Gastroesophageal sphincter (tissue), 4 donors: ENCODE measurements at regions not wholly inside any gene's neighbourhood (a gene's known extent, or its start where the extent isn't known, plus 50 kb on each side); places are given as distances from the start of the nearest gene placed in this dataset.

Experiments
- ATAC-seq: fragments of 150-250 bp; one replicate; pipeline ENCODE4 v1.9.1; 2016; ENCODE audit warnings: mild to moderate bottlenecking, moderate library complexity
- H3K27ac ChIP-seq, 4 donors: fragments of 200-600 bp; sonication (generic) in 3 of 4; 1 replicate in 3 of 4; 2 replicates in 1 of 4; pipeline ENCODE4 v1.5.1; 2016 to 2019
- H3K27me3 ChIP-seq: fragments of 200-600 bp; sonication (generic); one replicate; pipeline ENCODE4 v1.5.1; 2019
- H3K36me3 ChIP-seq, 2 donors: fragments of 200-600 bp; sonication (generic); one replicate each; pipeline ENCODE4 v1.5.1; 2019; ENCODE audit warnings: control low read depth in 1 of 2
- H3K4me1 ChIP-seq, 3 donors: fragments of 200-600 bp; sonication (generic); 1 replicate in 2 of 3; 2 replicates in 1 of 3; pipeline ENCODE4 v1.5.1; 2016 to 2019; ENCODE audit warnings: control low read depth in 2 of 3
- H3K4me3 ChIP-seq, 2 donors: fragments of 200-600 bp; sonication (generic); one replicate each; pipeline ENCODE4 v1.5.1; 2019; ENCODE audit warnings: mild to moderate bottlenecking in 1 of 2, moderate library complexity in 1 of 2
- H3K9me3 ChIP-seq, 3 donors: fragments of 200-600 bp; sonication (generic); one replicate each; pipeline ENCODE4 v1.5.1; 2017 to 2019; ENCODE audit warnings: control low read depth in 2 of 3
- EP300 ChIP-seq: sonication (generic); formaldehyde crosslinking; IDR thresholded peaks from one replicate; pipeline ENCODE4 v1.6.1; 2017; ENCODE audit warnings: antibody characterized with exemption, mild to moderate bottlenecking
- POLR2A ChIP-seq, 2 donors: fragments of 450-650 bp; IDR thresholded peaks; one replicate each; pipeline ENCODE4 v1.6.1; 2017; ENCODE audit warnings: antibody characterized with exemption in 2 of 2, mild to moderate bottlenecking in 2 of 2, moderate library complexity in 1 of 2
- POLR2AphosphoS5 ChIP-seq: sonication (generic); formaldehyde crosslinking; IDR thresholded peaks from one replicate; pipeline ENCODE4 v1.6.1; 2017; ENCODE audit warnings: antibody characterized with exemption
- WGBS, 2 donors: methylation state at CpG; one replicate each; pipeline ENCODE4 v1.1.5; 2018; ENCODE audit warnings: low coverage in 1 of 2; 5-methylcytosine and 5-hydroxymethylcytosine counted together
- TF ChIP-seq, protein P1 (sequence below), 4 experiments: fragments of 200-600 bp in 2 of 4; fragments of 450-650 bp in 2 of 4; sonication (generic) in 1 of 4; IDR thresholded peaks; one replicate each; pipeline ENCODE4 v1.5.1; 2017 to 2019; ENCODE audit warnings: antibody characterized with exemption in 4 of 4, mild to moderate bottlenecking in 2 of 4, moderate library complexity in 2 of 4

GRCh38 chr11:57082125-57082524 lies 93.4 kb downstream of the OR5AK2 start:
- WGBS, 2 donors = 86 to 100% methylated on average over 1 of the region's 1 CpG
- Histone ChIP-seq H3K27me3 (peaks cover 6% of the 10 kb centered on the region), H3K4me3 (no peak overlapping the region), H3K4me1 (no peaks in the 10 kb centered on the region), H3K9me3 (no peaks in the 10 kb centered on the region), H3K36me3 (no peaks in the 10 kb centered on the region), H3K27ac (no peak overlapping the region)
- ATAC-seq = no peak
- TF ChIP-seq POLR2AphosphoS5 = no peak
- no peak for TF ChIP-seq EP300
- no peak for TF ChIP-seq POLR2A (IDR thresholded peaks at IDR 0.05)
- TF ChIP-seq, protein P1, sequence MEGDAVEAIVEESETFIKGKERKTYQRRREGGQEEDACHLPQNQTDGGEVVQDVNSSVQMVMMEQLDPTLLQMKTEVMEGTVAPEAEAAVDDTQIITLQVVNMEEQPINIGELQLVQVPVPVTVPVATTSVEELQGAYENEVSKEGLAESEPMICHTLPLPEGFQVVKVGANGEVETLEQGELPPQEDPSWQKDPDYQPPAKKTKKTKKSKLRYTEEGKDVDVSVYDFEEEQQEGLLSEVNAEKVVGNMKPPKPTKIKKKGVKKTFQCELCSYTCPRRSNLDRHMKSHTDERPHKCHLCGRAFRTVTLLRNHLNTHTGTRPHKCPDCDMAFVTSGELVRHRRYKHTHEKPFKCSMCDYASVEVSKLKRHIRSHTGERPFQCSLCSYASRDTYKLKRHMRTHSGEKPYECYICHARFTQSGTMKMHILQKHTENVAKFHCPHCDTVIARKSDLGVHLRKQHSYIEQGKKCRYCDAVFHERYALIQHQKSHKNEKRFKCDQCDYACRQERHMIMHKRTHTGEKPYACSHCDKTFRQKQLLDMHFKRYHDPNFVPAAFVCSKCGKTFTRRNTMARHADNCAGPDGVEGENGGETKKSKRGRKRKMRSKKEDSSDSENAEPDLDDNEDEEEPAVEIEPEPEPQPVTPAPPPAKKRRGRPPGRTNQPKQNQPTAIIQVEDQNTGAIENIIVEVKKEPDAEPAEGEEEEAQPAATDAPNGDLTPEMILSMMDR (IDR thresholded peaks at IDR 0.05) = no peak

DNA sequence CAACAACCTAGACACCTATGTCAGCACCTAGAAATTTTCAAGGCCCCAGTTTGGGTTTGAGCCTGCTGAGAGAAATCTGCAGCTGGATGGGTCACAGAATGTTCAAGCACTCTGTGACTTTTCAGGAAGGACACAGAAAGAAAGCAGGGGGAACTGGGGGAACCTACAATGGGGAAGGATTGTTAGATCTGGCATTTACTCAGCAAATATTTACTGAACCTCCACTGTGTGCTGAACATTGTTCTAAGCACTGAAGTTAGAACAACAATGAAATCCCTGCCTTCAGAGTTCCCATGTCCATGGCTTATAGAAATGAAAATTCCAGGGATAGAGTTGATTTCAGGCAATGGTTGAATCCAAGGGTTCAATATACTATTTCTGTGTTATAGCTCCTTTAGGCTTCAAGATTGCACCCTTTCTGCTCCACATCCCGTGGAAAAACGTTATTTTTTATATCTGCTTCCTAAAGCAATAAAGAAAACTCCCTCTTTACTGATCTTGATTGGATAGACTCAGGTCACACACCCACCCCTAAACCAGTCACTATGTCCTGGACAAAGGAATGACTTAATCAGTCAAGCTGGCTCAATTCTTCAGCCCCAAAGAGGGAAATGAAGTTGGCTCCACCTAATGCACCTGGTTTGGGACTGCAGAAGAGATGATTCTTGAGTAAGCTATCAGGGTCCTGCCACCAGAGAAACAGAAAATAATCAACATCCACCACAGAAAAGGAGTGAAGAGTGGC lies 95.1 kb downstream of the OR5AK2 start:
- ATAC-seq = no peak
- WGBS, 2 donors = 83 to 88% methylated on average over 2 of the region's 2 CpGs
- TF ChIP-seq POLR2AphosphoS5 = no peak
- TF ChIP-seq, protein P1 (IDR thresholded peaks at IDR 0.05) = no peak
- no peak for TF ChIP-seq POLR2A (IDR thresholded peaks at IDR 0.05)
- TF ChIP-seq EP300 = no peak
- no peaks in the 10 kb centered on the region for H3K4me1 ChIP-seq
- peaks cover 6% of the 10 kb centered on the region for H3K27me3 ChIP-seq
- no peaks in the 10 kb centered on the region for H3K9me3 ChIP-seq
- H3K4me3 ChIP-seq = no peak overlapping the region
- H3K36me3 ChIP-seq = no peaks in the 10 kb centered on the region
- H3K27ac ChIP-seq = no peak overlapping the region

DNA sequence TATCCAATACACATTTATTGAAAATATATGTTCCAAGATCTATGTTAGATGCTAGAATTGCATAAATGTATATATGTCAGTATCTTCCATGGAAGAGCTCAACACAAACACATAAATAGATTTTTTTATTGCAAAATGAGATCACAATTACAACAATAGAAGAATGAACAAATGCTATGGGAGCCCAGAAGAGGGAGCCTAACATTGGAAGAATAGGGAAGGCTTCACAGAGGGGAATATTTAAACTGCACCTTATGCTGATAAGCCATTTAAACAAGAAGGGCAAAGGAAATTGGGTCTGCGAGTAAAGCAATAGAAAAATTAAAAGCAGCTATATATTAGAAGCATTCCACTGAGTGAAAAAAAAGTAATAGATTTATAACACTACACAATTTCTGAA lies 96.1 kb upstream of the LRRC55 start:
- H3K4me3 ChIP-seq = no peak overlapping the region
- H3K36me3 ChIP-seq = no peaks in the 10 kb centered on the region
- TF ChIP-seq, protein P1 (IDR thresholded peaks at IDR 0.05) = no peak
- TF ChIP-seq POLR2A (IDR thresholded peaks at IDR 0.05) (no peak), EP300 (no peak), POLR2AphosphoS5 (no peak)
- no peaks in the 10 kb centered on the region for H3K9me3 ChIP-seq
- ATAC-seq = no peak
- peaks cover 6% of the 10 kb centered on the region for H3K27me3 ChIP-seq
- 36 to 38% methylated on average over 1 of the region's 1 CpG for WGBS, 2 donors
- no peak overlapping the region for H3K27ac ChIP-seq
- no peaks in the 10 kb centered on the region for H3K4me1 ChIP-seq

DNA sequence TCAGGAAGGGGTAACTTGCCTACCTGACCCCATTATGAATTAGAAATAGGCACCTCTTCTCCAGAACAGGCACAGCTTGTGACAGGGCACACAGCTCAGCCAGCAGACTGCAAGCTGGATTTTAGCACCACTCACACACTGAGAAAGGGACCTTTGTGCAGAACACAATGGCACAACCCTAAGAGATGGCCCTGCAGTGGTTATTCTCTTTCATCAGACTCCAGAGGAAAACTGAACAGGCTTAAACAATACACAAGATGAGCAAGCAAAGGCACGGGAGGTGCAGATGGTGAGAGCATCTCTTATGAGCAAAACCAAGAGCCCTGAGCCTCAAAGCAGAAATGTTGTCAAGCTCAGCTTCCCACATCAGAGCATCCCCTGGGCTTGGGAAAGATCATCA lies 93.8 kb upstream of the LRRC55 start:
- WGBS, 2 donors = 20 to 40% methylated on average over 1 of the region's 1 CpG
- H3K9me3 ChIP-seq = no peaks in the 10 kb centered on the region
- TF ChIP-seq POLR2AphosphoS5 (no peak), POLR2A (IDR thresholded peaks at IDR 0.05) (no peak), EP300 (no peak)
- TF ChIP-seq, protein P1 (IDR thresholded peaks at IDR 0.05) = no peak
- peaks cover 13% of the 10 kb centered on the region for H3K27me3 ChIP-seq
- no peak overlapping the region for H3K27ac ChIP-seq
- H3K4me3 ChIP-seq = no peak overlapping the region
- H3K36me3 ChIP-seq = no peaks in the 10 kb centered on the region
- no peaks in the 10 kb centered on the region for H3K4me1 ChIP-seq
- ATAC-seq = no peak

- H3K4me3 ChIP-seq = no peak overlapping the region
- TF ChIP-seq POLR2AphosphoS5 (no peak), EP300 (no peak), POLR2A (IDR thresholded peaks at IDR 0.05) (no peak)
- TF ChIP-seq, protein P1 (IDR thresholded peaks at IDR 0.05) = no peak
These were observed 89.6 kb upstream of the LRRC55 start for GRCh38 chr11:57092028-57092698.

More at GRCh38 chr11:57092028-57092698, 89.6 kb upstream of the LRRC55 start:
- H3K27me3 ChIP-seq = peaks cover 7% of the 10 kb centered on the region
- 71 to 95% methylated on average over 3 to 7 of the region's 9 CpGs for WGBS, 2 donors
- no peak for ATAC-seq
- H3K36me3 ChIP-seq = no peaks in the 10 kb centered on the region
- H3K4me1 ChIP-seq = no peaks in the 10 kb centered on the region
- H3K9me3 ChIP-seq = no peaks in the 10 kb centered on the region
- H3K27ac ChIP-seq = no peak overlapping the region
